DMS53 treated with DMSO at 0.1 percent for 48 hours (cell line): ENCODE measurements at regions not wholly inside any gene's neighbourhood (a gene's known extent, or its start where the extent isn't known, plus 50 kb on each side); places are given as distances from the start of the nearest gene placed in this dataset.
"Not testable (repeated sequence)": the region's sequence is repeated elsewhere in the genome, so short reads cannot be mapped to it uniquely, and the experiment has no call there.

Source experiments
- DNase-seq: peaks from one replicate; lab custom pipeline; 2025; ENCODE audit not compliant: unreplicated experiment; lab: John Stamatoyannopoulos, UW

GRCh38 chr9:90466441-90466840 lies 176.2 kb downstream of the DIRAS2 start:
- no peak for DNase-seq

- DNase-seq = no peak
Measured at GRCh38 chr9:90469435-90469834, 173.2 kb downstream of the DIRAS2 start.

GRCh38 chr9:90469865-90470387 lies 172.7 kb downstream of the DIRAS2 start:
- no peak for DNase-seq

GRCh38 chr9:90476058-90476457 lies 166.6 kb downstream of the DIRAS2 start:
- DNase-seq = no peak

GRCh38 chr9:90477535-90477934 lies 165.1 kb downstream of the DIRAS2 start:
- no peak for DNase-seq

- DNase-seq = no peak
Measured at GRCh38 chr9:90478821-90479220, 163.8 kb downstream of the DIRAS2 start.

- no peak for DNase-seq
Measured at GRCh38 chr9:90485028-90485427, 157.6 kb downstream of the DIRAS2 start.

GRCh38 chr9:90489066-90489465 lies 153.6 kb downstream of the DIRAS2 start:
- DNase-seq = no peak

- DNase-seq = no peak
Measured at GRCh38 chr9:90499761-90500160, 142.9 kb downstream of the DIRAS2 start.

GRCh38 chr9:90502134-90502533 lies 140.5 kb downstream of the DIRAS2 start:
- DNase-seq = no peak

- DNase-seq = no peak
Measured at GRCh38 chr9:90504486-90504885, 138.1 kb downstream of the DIRAS2 start.

- DNase-seq = no peak
Measured at GRCh38 chr9:90505695-90506094, 136.9 kb downstream of the DIRAS2 start.

- DNase-seq = not testable (repeated sequence)
Measured at GRCh38 chr9:90506402-90506801, 136.2 kb downstream of the DIRAS2 start.

GRCh38 chr9:90507621-90508020 lies 135.0 kb downstream of the DIRAS2 start:
- DNase-seq = no peak

- no peak for DNase-seq
Measured at GRCh38 chr9:90508940-90509339, 133.7 kb downstream of the DIRAS2 start.

GRCh38 chr9:90511711-90512110 lies 130.9 kb downstream of the DIRAS2 start:
- DNase-seq = no peak

GRCh38 chr9:90514877-90515276 lies 127.7 kb downstream of the DIRAS2 start:
- no peak for DNase-seq

GRCh38 chr9:90515510-90515909 lies 127.1 kb downstream of the DIRAS2 start:
- no peak for DNase-seq

GRCh38 chr9:90517103-90517502 lies 125.5 kb downstream of the DIRAS2 start:
- peak; percentile 6 for DNase-seq

GRCh38 chr9:90521811-90522570 lies 120.6 kb downstream of the DIRAS2 start:
- no peak for DNase-seq

GRCh38 chr9:90523958-90524357 lies 118.7 kb downstream of the DIRAS2 start:
- no peak for DNase-seq

GRCh38 chr9:90526386-90526785 lies 116.2 kb downstream of the DIRAS2 start:
- no peak for DNase-seq

GRCh38 chr9:90536094-90536493 lies 106.5 kb downstream of the DIRAS2 start:
- not testable (repeated sequence) for DNase-seq
